PC-9 (cell line): ENCODE measurements at regions not wholly inside any gene's neighbourhood (a gene's known extent, or its start where the extent isn't known, plus 50 kb on each side); places are given as distances from the start of the nearest gene placed in this dataset.

ENCODE experiments used
- BruUV-seq: library from RNA; stranded (reverse); fragments of 400-500 nt; replicated peaks from 2 replicates; lab custom pipeline; 2021; lab: Mats Ljungman, UMichigan
- CTCF ChIA-PET: fragments of 300-600 bp; sonication (Branson Sonifier 250); formaldehyde crosslinking; loops from one replicate; lab custom pipeline; 2022; ENCODE audit warnings: antibody characterized with exemption; lab: Charles Lee
- POLR2A ChIA-PET: fragments of 300-600 bp; sonication (Branson Sonifier 250); formaldehyde crosslinking; loops from one replicate; lab custom pipeline; 2022; ENCODE audit warnings: antibody characterized with exemption; ENCODE audit not compliant: unreplicated experiment; lab: Charles Lee
- DNase-seq, 2 experiments: peaks; one replicate each; pipeline versions ENCODE4 v3.0.0 to v3.0.0-alpha.2; 2015 to 2022; ENCODE audit warnings: mixed read lengths in 1 of 2
- H2AFZ ChIP-seq: fragments of 200-600 bp; sonication (generic); 2 replicates; pipeline ENCODE4 v1.8.1; 2017; ENCODE audit warnings: antibody characterized with exemption
- H3F3A ChIP-seq: fragments of 200-600 bp; sonication (generic); 2 replicates; pipeline ENCODE4 v1.8.1; 2017; ENCODE audit warnings: antibody characterized with exemption, mild to moderate bottlenecking, low read depth; ENCODE audit not compliant: insufficient read depth
- H3K27ac ChIP-seq: fragments of 200-600 bp; sonication (generic); 2 replicates; pipeline ENCODE4 v1.6.1; 2016; ENCODE audit warnings: mixed run types
- H3K27me3 ChIP-seq: fragments of 200-600 bp; sonication (generic); 2 replicates; pipeline ENCODE4 v1.6.1; 2016; ENCODE audit warnings: low read depth, mixed run types; ENCODE audit not compliant: insufficient read depth
- H3K36me3 ChIP-seq: fragments of 200-600 bp; sonication (generic); 2 replicates; pipeline ENCODE4 v1.6.1; 2016; ENCODE audit warnings: low read depth, mixed run types
- H3K4me1 ChIP-seq: fragments of 200-600 bp; sonication (generic); replicated peaks from 2 replicates; pipeline ENCODE4 v1.6.1; 2016; ENCODE audit warnings: mixed run types; ENCODE audit not compliant: insufficient read depth
- H3K4me2 ChIP-seq: fragments of 200-600 bp; sonication (generic); 2 replicates; pipeline ENCODE4 v1.6.1; 2017; ENCODE audit warnings: mixed run types
- H3K4me3 ChIP-seq: fragments of 200-600 bp; sonication (generic); 2 replicates; pipeline ENCODE4 v1.6.1; 2016; ENCODE audit warnings: mixed run types
- H3K79me2 ChIP-seq: fragments of 200-600 bp; sonication (generic); 2 replicates; pipeline ENCODE4 v1.6.1; 2017; ENCODE audit warnings: low read depth, mixed run types
- H3K9me2 ChIP-seq: fragments of 200-600 bp; sonication (generic); 2 replicates; pipeline ENCODE4 v1.8.1; 2017; ENCODE audit warnings: mild to moderate bottlenecking; ENCODE audit not compliant: insufficient read depth
- H3K9me3 ChIP-seq: fragments of 200-600 bp; sonication (generic); 2 replicates; pipeline ENCODE4 v1.8.1; 2016; ENCODE audit warnings: low read depth; ENCODE audit not compliant: insufficient read depth
- H4K20me1 ChIP-seq: fragments of 200-600 bp; sonication (generic); 2 replicates; pipeline ENCODE4 v1.8.1; 2017; ENCODE audit not compliant: insufficient read depth
- EZH2 ChIP-seq: fragments of 200-600 bp; sonication (generic); IDR thresholded peaks from 2 replicates; pipeline ENCODE4 v1.8.0; 2017; ENCODE audit warnings: antibody characterized with exemption, low read depth
- intact Hi-C: fragments of 100-400 bp; cut with micrococcal nuclease; formaldehyde crosslinking; loops from one replicate; pipeline ENCODE4 v1.10.0; 2022; ENCODE audit not compliant: unreplicated experiment
- TF ChIP-seq, protein P1 (sequence below): fragments of 200-600 bp; sonication (generic); conservative IDR thresholded peaks from 2 replicates; pipeline ENCODE4 v1.6.1; 2017; ENCODE audit warnings: mixed run types, antibody characterized with exemption, mild to moderate bottlenecking, moderate library complexity

GRCh38 chr1:88179943-88180342 lies 504.1 kb upstream of the PKN2 start:
- Histone ChIP-seq H3K27me3 (no peaks in the 10 kb centered on the region), H3K27ac (no peak overlapping the region), H2AFZ (no peak overlapping the region), H3K9me2 (no peaks in the 10 kb centered on the region), H3K9me3 (no peaks in the 10 kb centered on the region), H4K20me1 (no peaks in the 10 kb centered on the region), H3K79me2 (no peaks in the 10 kb centered on the region), H3K4me3 (no peak overlapping the region), H3K36me3 (no peaks in the 10 kb centered on the region), H3F3A (no peaks in the 10 kb centered on the region; the same call in 1 of the 2 replicates), H3K4me2 (no peak overlapping the region), H3K4me1 (peaks cover 14% of the 10 kb centered on the region)
- intact Hi-C loops = loop anchor here (1.0 to 10.0 kb wide), 6 partner anchors 123 to 1048 kb away; partner anchors contain the start of gene LMO4
- no peak for DNase-seq
- POLR2A ChIA-PET = no interaction called here
- CTCF ChIA-PET = interaction anchor here (0.9 to 1.6 kb wide), 3 partner anchors 59 to 370 kb away, joined by 3 to 9 read pairs (median 5); no protein-coding TSS in a partner anchor
- no TSS peak for BruUV-seq
- no peak for TF ChIP-seq EZH2
- TF ChIP-seq, protein P1, sequence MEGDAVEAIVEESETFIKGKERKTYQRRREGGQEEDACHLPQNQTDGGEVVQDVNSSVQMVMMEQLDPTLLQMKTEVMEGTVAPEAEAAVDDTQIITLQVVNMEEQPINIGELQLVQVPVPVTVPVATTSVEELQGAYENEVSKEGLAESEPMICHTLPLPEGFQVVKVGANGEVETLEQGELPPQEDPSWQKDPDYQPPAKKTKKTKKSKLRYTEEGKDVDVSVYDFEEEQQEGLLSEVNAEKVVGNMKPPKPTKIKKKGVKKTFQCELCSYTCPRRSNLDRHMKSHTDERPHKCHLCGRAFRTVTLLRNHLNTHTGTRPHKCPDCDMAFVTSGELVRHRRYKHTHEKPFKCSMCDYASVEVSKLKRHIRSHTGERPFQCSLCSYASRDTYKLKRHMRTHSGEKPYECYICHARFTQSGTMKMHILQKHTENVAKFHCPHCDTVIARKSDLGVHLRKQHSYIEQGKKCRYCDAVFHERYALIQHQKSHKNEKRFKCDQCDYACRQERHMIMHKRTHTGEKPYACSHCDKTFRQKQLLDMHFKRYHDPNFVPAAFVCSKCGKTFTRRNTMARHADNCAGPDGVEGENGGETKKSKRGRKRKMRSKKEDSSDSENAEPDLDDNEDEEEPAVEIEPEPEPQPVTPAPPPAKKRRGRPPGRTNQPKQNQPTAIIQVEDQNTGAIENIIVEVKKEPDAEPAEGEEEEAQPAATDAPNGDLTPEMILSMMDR = no peak

DNA sequence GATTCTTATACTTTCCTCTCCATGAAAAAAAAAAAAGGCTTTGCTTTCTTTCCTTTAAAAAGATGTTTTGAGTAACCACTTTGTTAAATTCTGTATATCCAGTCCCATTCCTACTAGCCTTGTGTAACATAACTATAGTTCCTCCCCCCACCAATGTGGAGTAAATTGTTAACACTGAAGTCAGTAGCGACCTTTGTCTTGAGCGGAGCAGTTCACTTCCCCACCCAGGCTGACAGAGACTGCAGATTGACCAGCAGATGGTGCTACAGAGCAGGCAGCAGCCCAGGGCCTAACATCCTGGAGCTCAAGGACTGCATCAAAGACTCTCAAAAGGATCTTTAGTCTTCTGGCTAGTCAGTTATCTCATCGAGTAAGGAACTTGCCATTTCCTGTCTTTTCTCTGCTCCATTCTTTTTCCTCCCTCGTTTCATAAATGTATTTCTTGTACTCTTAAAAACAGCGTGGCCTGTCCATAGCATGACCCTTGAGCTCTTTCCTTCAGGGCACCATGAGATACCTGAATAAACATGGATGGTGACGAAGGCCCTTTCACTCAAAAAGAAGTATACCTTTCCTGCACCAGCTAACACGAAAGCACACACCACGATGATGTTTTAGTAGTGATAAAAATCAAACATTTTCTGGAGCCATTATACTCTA lies 503.5 kb upstream of the PKN2 start:
- Histone ChIP-seq H3K79me2 (no peaks in the 10 kb centered on the region), H3K27me3 (no peaks in the 10 kb centered on the region), H3F3A (no peaks in the 10 kb centered on the region), H2AFZ (no peak overlapping the region), H3K4me2 (no peak overlapping the region), H3K4me1 (peaks cover 8% of the 10 kb centered on the region), H3K9me3 (no peaks in the 10 kb centered on the region), H3K36me3 (no peaks in the 10 kb centered on the region), H3K9me2 (no peaks in the 10 kb centered on the region), H3K4me3 (no peak overlapping the region), H4K20me1 (no peaks in the 10 kb centered on the region), H3K27ac (no peak overlapping the region)
- no TSS peak for BruUV-seq
- ChIA-PET POLR2A (no interaction called here), CTCF (interaction anchor here (0.6 to 1.6 kb wide), 4 partner anchors 41 to 369 kb away, joined by 3 to 9 read pairs (median 5); no protein-coding TSS in a partner anchor)
- intact Hi-C loops = loop anchor here (1.0 to 10.0 kb wide), 4 partner anchors 123 to 694 kb away; no protein-coding TSS in a partner anchor
- peak; percentile 45 to 63 for DNase-seq
- no peak for TF ChIP-seq EZH2
- TF ChIP-seq, protein P1 = peak; percentile 95

DNA sequence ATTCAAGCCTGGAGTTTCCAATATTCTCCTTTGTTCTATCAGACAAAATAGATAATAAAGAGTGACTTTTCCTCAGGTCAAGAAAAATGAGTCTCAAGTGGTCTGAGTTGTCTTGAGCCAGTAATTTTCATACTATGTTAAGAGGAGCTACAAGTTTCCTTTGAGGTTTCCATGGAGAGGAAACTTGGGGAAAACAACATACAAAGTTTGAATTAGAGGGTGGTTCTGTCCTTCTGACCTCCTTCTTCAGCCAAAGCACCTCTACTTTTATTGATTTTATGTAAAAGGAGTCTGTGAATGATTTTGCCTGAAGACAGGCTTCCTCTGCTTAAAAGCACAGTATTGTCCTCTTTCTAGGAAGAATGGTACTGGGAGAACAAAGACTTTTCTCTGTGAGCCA lies 497.2 kb upstream of the PKN2 start:
- Histone ChIP-seq H3K79me2 (no peaks in the 10 kb centered on the region), H3K9me2 (no peaks in the 10 kb centered on the region), H3K4me2 (no peak overlapping the region), H3K4me1 (peaks cover 11% of the 10 kb centered on the region), H2AFZ (no peak overlapping the region), H3K9me3 (no peaks in the 10 kb centered on the region), H3K36me3 (no peaks in the 10 kb centered on the region), H4K20me1 (no peaks in the 10 kb centered on the region), H3F3A (no peaks in the 10 kb centered on the region), H3K27me3 (no peaks in the 10 kb centered on the region), H3K27ac (no peak overlapping the region), H3K4me3 (no peak overlapping the region)
- POLR2A ChIA-PET = no interaction called here
- BruUV-seq = no TSS peak
- CTCF ChIA-PET = no interaction called here
- DNase-seq = no peak
- intact Hi-C loops = loop anchor here (10.0 kb wide), 2 partner anchors 392 to 688 kb away; no protein-coding TSS in a partner anchor
- TF ChIP-seq, protein P1 = no peak
- no peak for TF ChIP-seq EZH2
